Liver (tissue), 7 donors: ENCODE measurements at regions not wholly inside any gene's neighbourhood (a gene's known extent, or its start where the extent isn't known, plus 50 kb on each side); places are given as distances from the start of the nearest gene placed in this dataset.

Source experiments
- DNase-seq: peaks from one replicate; pipeline ENCODE4 v3.0.0-alpha.2; 2017; ENCODE audit warnings: low spot score
- H3K27ac ChIP-seq, 2 donors: one replicate each; pipeline ENCODE4 v1.7.0; 2013; ENCODE audit warnings: inconsistent platforms in 2 of 2, low read length in 2 of 2, control low read depth in 1 of 2, low read depth in 1 of 2, mild to moderate bottlenecking in 1 of 2
- H3K27me3 ChIP-seq, 4 donors: one replicate each; pipeline versions ENCODE4 v1.6.1 to v1.7.0; 2013; ENCODE audit warnings: low read length in 3 of 4, inconsistent platforms in 1 of 4, mild to moderate bottlenecking in 1 of 4, moderate library complexity in 1 of 4; ENCODE audit not compliant: control insufficient read depth in 4 of 4, insufficient read depth in 4 of 4
- H3K36me3 ChIP-seq, 4 donors: one replicate each; pipeline versions ENCODE4 v1.6.1 to v1.7.0; 2013; ENCODE audit warnings: low read length in 3 of 4, mild to moderate bottlenecking in 3 of 4, low read depth in 1 of 4, moderate library complexity in 1 of 4; ENCODE audit not compliant: control insufficient read depth in 4 of 4, insufficient read depth in 3 of 4
- H3K4me1 ChIP-seq, 4 donors: one replicate each; pipeline versions ENCODE4 v1.6.1 to v1.7.0; 2013; ENCODE audit warnings: low read length in 3 of 4, mild to moderate bottlenecking in 3 of 4, moderate library complexity in 1 of 4; ENCODE audit not compliant: control insufficient read depth in 4 of 4, insufficient read depth in 4 of 4
- H3K4me3 ChIP-seq, 3 donors: one replicate each; pipeline versions ENCODE4 v1.6.1 to v1.7.0; 2013; ENCODE audit warnings: low read length in 3 of 3, control low read depth in 1 of 3, low read depth in 1 of 3, mild to moderate bottlenecking in 1 of 3
- H3K9ac ChIP-seq, 2 donors: one replicate each; pipeline ENCODE4 v1.7.0; 2013; ENCODE audit warnings: low read length in 2 of 2, mild to moderate bottlenecking in 2 of 2, moderate library complexity in 2 of 2, control low read depth in 1 of 2, low read depth in 1 of 2
- H3K9me3 ChIP-seq, 4 donors: one replicate each; pipeline versions ENCODE4 v1.6.1 to v1.7.0; 2013; ENCODE audit warnings: low read length in 3 of 4; ENCODE audit not compliant: control insufficient read depth in 4 of 4
- EGR1 ChIP-seq, 2 donors: IDR thresholded peaks; 2 replicates each; pipeline ENCODE4 v1.6.1; 2016 to 2018; ENCODE audit warnings: antibody characterized with exemption in 2 of 2, low read depth in 2 of 2
- FOXA1 ChIP-seq: IDR thresholded peaks from 2 replicates; pipeline ENCODE4 v1.6.1; 2016; ENCODE audit warnings: antibody characterized with exemption
- FOXA2 ChIP-seq: IDR thresholded peaks from 2 replicates; pipeline ENCODE4 v1.6.1; 2016; ENCODE audit warnings: antibody characterized with exemption
- GABPA ChIP-seq, 2 donors: IDR thresholded peaks in 1 of 2; conservative IDR thresholded peaks in 1 of 2; 2 replicates each; pipeline ENCODE4 v1.6.1; 2016; ENCODE audit warnings: antibody characterized with exemption in 2 of 2, mild to moderate bottlenecking in 1 of 2, moderate library complexity in 1 of 2
- HNF4A ChIP-seq, 2 donors: conservative IDR thresholded peaks; 2 replicates each; pipeline ENCODE4 v1.6.1; 2016; ENCODE audit warnings: antibody characterized with exemption in 2 of 2, mild to moderate bottlenecking in 2 of 2
- HNF4G ChIP-seq: IDR thresholded peaks from 2 replicates; pipeline ENCODE4 v1.6.1; 2016; ENCODE audit warnings: antibody characterized with exemption
- JUND ChIP-seq, 2 donors: IDR thresholded peaks; 2 replicates each; pipeline ENCODE4 v1.6.1; 2016; ENCODE audit warnings: antibody characterized with exemption in 2 of 2
- NR2F2 ChIP-seq: IDR thresholded peaks from 2 replicates; pipeline ENCODE4 v1.6.1; 2016; ENCODE audit warnings: antibody characterized with exemption
- RAD21 ChIP-seq, 2 donors: IDR thresholded peaks; 2 replicates each; pipeline ENCODE4 v1.6.1; 2016; ENCODE audit warnings: antibody characterized with exemption in 2 of 2, mild to moderate bottlenecking in 2 of 2
- REST ChIP-seq: IDR thresholded peaks from 2 replicates; pipeline ENCODE4 v1.6.1; 2016; ENCODE audit warnings: antibody characterized with exemption, mild to moderate bottlenecking
- RXRA ChIP-seq, 2 donors: IDR thresholded peaks; 2 replicates each; pipeline ENCODE4 v1.6.1; 2017 to 2018; ENCODE audit warnings: antibody characterized with exemption in 2 of 2, mild to moderate bottlenecking in 1 of 2
- SP1 ChIP-seq: IDR thresholded peaks from 2 replicates; pipeline ENCODE4 v1.6.1; 2018; ENCODE audit warnings: antibody characterized with exemption, mild to moderate bottlenecking
- TAF1 ChIP-seq: conservative IDR thresholded peaks from 2 replicates; pipeline ENCODE4 v1.6.1; 2016; ENCODE audit warnings: antibody characterized with exemption, mild to moderate bottlenecking
- YY1 ChIP-seq: IDR thresholded peaks from 2 replicates; pipeline ENCODE4 v1.6.1; 2016; ENCODE audit warnings: antibody characterized with exemption, mild to moderate bottlenecking
- ZBTB33 ChIP-seq: IDR thresholded peaks from 2 replicates; pipeline ENCODE4 v1.6.1; 2016; ENCODE audit warnings: antibody characterized with exemption
- WGBS: extraction: QIAGEN DNeasy Blood & Tissue Kit; methylation state at CpG from one replicate; pipeline ENCODE4 v1.1.7; 2013; 5-methylcytosine and 5-hydroxymethylcytosine counted together
- TF ChIP-seq, protein P1 (sequence below): IDR thresholded peaks from 2 replicates; pipeline ENCODE4 v1.6.1; 2016; ENCODE audit warnings: antibody characterized with exemption
- TF ChIP-seq, protein P2 (sequence below): IDR thresholded peaks from 2 replicates; pipeline ENCODE4 v1.6.1; 2016; ENCODE audit warnings: antibody characterized with exemption
- donor health status: healthy.
- donor health status: healthy.
- donor health status: healthy.
- donor health status: healthy.

DNA sequence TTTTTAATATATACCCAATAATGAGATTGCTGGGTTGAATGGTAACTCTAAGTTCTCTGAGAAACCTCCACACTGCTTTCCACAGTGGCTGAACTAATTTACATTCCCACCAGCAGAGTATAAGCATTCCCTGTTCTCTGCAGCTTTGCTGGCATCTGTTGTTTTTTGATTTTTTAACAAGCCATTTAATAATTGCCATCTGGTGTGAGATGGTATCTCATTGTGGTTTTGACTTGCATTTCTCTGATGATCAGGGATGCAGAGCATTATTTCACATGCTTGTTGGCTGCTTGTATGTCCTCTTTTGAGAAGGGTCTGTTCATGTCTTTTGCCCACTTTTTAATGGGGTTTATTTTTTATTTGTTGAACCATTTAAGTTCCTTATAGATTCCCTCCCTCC, 75.0 kb upstream of the EPHB3 start:
- Histone ChIP-seq H3K9ac (no peak overlapping the region), H3K4me1 (peaks cover 0 to 10% (median 3%) of the 10 kb centered on the region in 4 donors), H3K27me3 (peaks cover 0 to 4% (median 2%) of the 10 kb centered on the region in 4 donors), H3K4me3 (no peak overlapping the region), H3K9me3 (no peaks in the 10 kb centered on the region), H3K36me3 (no peaks in the 10 kb centered on the region), H3K27ac (no peak overlapping the region)
- no peak for DNase-seq
- TF ChIP-seq FOXA1 (no peak), NR2F2 (no peak)

DNA sequence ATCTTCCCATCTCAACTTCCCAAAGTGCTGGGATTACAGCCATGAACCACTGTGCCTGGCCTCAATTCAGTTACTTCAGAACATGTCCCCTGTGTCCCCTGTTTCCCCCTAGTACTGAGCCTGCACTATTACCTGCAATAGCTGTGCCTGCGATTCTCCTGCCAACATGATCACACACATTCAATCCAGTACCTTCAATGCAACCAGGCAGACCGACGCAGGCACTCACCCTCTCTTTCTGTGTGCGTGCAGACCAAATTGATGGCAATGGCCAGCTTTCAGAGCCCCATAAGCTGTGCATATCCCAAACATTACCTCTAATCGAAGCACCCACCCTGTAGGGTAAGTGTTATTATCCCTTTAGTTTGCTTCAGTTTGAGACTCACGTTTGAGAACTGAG, 73.0 kb upstream of the EPHB3 start:
- Histone ChIP-seq H3K9me3 (no peaks in the 10 kb centered on the region), H3K4me1 (peaks cover 0 to 14% (median 4%) of the 10 kb centered on the region in 4 donors), H3K27ac (no peak overlapping the region), H3K9ac (no peak overlapping the region), H3K4me3 (no peak overlapping the region), H3K27me3 (peaks cover 0 to 7% (median 3%) of the 10 kb centered on the region in 4 donors), H3K36me3 (no peaks in the 10 kb centered on the region)
- DNase-seq: no peak
- TF ChIP-seq HNF4G: no peak
- no peak for TF ChIP-seq NR2F2
- no peak for TF ChIP-seq GABPA (IDR thresholded peaks at IDR 0.05 in 1 of 2, conservative IDR thresholded peaks at IDR 0.05 in 1 of 2)
- TF ChIP-seq ZBTB33: no peak
- TF ChIP-seq JUND (IDR thresholded peaks at IDR 0.05): no peak
- no peak for TF ChIP-seq RXRA (IDR thresholded peaks at IDR 0.05)
- TF ChIP-seq, protein P1, sequence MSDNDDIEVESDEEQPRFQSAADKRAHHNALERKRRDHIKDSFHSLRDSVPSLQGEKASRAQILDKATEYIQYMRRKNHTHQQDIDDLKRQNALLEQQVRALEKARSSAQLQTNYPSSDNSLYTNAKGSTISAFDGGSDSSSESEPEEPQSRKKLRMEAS: no peak
- TF ChIP-seq EGR1 (IDR thresholded peaks at IDR 0.05; ENCODE audit: low read depth in 2 of 2): no peak
- TF ChIP-seq YY1: no peak
- 76% methylated on average over 6 of the region's 6 CpGs for WGBS

DNA sequence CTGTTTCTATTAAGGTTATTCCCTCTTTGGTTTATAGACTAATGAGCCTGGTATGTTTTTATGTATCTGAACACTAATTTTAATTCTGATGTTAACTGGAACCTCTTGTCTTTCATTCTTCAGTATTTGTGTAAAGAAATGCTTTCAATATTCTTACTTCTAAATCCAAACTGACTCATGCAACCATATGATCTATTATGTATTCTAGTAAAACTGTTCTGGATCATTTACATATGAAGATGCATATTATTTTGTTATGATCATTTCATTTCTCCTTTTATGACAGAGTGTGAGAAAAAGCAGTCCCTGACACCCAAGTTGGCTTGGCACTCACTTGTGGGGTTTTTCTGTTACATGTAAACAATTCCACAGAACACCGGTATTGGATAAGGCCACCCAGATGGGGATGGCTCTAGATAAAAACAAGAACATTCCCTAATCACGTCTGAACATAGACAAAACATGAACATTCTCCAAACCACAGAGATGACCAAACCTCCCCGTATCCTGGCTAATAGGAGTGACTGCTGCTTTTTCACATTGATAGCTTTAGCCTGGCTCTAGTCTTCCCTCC, 72.2 kb upstream of the EPHB3 start:
- 47% methylated on average over 3 of the region's 3 CpGs for WGBS
- Histone ChIP-seq H3K4me1 (peaks cover 0 to 14% (median 4%) of the 10 kb centered on the region in 4 donors), H3K9ac (no peak overlapping the region), H3K27me3 (peaks cover 0 to 7% (median 3%) of the 10 kb centered on the region in 4 donors), H3K9me3 (no peaks in the 10 kb centered on the region), H3K36me3 (no peaks in the 10 kb centered on the region), H3K4me3 (no peak overlapping the region), H3K27ac (no peak overlapping the region)
- no peak for DNase-seq
- no peak for TF ChIP-seq EGR1 (IDR thresholded peaks at IDR 0.05; ENCODE audit: low read depth in 2 of 2)
- no peak for TF ChIP-seq FOXA1
- TF ChIP-seq NR2F2: no peak
- no peak for TF ChIP-seq ZBTB33
- TF ChIP-seq HNF4G: no peak
- TF ChIP-seq REST: no peak
- TF ChIP-seq SP1: no peak
- TF ChIP-seq FOXA2: no peak
- TF ChIP-seq HNF4A (conservative IDR thresholded peaks at IDR 0.05): no peak
- TF ChIP-seq RAD21 (IDR thresholded peaks at IDR 0.05): no peak
- no peak for TF ChIP-seq JUND (IDR thresholded peaks at IDR 0.05)
- TF ChIP-seq RXRA (IDR thresholded peaks at IDR 0.05): no peak
- TF ChIP-seq YY1: no peak
- TF ChIP-seq TAF1: no peak
- TF ChIP-seq, protein P2, sequence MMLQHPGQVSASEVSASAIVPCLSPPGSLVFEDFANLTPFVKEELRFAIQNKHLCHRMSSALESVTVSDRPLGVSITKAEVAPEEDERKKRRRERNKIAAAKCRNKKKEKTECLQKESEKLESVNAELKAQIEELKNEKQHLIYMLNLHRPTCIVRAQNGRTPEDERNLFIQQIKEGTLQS: no peak
